T-helper 1 cell treated with Interleukin-12 subunit alpha and Interleukin-12 subunit beta and Interleukin-4 antibody, amounts not matched to agents 30 ng/mL and 1 ng/mL, for 36 hours (primary cell): ENCODE measurements at regions not wholly inside any gene's neighbourhood (a gene's known extent, or its start where the extent isn't known, plus 50 kb on each side); places are given as distances from the start of the nearest gene placed in this dataset.

Experiments used
- intact Hi-C: fragments of 100-400 bp; cut with micrococcal nuclease; formaldehyde crosslinking; loops from one replicate; pipeline ENCODE4 v1.15.1; 2024

DNA sequence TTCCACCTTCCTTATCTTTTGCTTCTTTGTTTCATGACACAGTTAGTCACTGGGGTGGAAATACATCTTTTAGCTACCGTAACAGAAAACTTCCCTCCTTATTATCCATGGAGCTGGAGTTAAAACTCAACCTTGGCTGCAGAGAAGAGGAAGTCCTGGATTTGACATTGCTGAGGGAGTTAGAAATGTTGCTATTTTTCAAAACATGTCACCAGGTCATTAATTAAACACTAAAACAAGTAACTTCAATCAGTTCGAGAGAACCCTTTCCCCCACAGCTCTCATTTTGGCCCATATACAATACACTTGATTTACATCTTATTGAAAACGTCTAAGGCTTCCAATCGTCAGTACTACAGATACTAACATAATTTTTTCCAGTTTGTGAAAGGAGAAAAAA, 237.9 kb upstream of the CD180 start:
- intact Hi-C loops, result no loop called here

DNA sequence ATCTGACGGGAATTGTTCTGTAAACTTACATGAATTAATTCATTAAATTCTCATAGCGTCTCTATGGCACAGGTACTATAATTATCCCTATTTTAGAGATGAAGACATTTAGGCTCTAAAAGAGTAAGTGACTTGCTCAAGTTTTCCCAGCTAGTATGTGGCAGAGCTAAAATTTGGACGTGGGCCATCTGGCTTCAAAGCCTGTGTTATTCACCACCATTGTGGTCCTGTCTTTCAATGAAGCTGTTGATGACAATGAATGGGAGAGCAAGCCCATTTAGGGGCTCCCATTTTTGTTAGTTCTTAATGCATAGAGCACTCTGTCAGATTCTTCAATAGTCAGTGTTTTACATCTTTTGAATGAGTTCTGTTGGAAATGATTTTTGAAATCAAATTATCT, 236.0 kb upstream of the CD180 start:
- intact Hi-C loops, result no loop called here

GRCh38 chr5:67431191-67431590, 234.6 kb upstream of the CD180 start:
- intact Hi-C loops, result no loop called here

DNA sequence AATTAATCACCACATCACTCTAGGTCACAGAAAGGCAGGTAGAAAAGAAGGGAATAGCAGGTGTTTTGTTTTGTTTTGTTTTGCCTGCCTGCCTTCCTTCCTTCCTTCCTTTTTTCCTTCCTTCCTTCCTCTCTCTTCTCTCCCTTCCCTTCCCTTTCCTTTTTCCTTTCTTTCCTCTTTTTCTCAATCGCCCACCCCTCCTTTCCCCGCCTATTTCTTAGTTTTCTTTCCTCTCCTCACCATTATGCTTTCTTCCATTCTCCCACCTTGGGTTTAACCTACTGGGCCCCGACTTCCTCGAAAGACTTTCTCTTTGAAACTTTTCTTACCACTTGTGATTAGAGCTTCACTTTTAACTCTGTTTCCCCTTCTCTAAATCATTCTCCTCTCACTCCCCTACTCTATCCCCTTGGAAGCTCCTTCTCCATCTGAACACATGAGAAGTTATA, 231.3 kb upstream of the CD180 start:
- intact Hi-C loops, result no loop called here

DNA sequence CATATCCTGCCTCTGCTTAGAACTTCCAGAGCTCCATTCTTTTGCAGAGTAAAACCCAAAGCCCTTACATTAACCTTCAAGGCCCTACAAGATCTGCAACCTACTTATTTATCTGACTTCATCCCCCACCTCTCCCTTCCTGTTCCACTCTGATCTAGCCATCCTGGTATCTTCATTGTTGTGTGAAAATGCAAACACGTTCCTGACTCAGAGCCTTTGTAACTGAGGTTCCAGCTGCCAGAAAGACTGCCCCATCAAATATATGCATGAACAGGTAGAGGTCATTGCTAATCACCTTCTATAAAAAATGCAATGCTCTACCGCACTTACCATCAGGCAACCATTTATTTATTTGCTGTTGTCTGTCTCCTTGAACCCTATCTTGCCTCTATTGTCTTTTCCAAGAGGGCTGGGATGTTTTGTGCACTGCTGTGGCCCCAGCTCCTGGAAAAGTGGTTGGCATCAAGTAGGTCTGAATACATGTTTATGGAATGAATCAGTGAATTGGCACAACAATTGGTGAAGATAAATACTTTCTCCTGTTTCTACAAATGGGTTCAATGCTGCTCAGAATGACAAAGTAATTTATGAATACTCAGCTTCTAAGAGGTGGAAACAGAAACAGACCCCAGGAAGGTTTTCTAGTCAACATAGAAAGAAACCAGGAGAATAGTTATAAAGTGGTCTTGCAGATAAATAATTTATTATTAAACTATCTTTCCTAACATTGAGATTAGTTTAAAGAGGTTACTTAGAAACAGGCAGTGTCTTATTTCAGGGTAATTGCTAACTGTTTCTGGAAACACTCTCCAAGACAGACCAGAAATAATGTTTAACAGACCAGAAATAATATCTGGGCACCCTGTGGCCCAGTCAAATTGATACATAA, 230.6 kb upstream of the CD180 start:
- intact Hi-C loops, result no loop called here

GRCh38 chr5:67425514-67425913, 228.9 kb upstream of the CD180 start:
- intact Hi-C loops, result no loop called here

DNA sequence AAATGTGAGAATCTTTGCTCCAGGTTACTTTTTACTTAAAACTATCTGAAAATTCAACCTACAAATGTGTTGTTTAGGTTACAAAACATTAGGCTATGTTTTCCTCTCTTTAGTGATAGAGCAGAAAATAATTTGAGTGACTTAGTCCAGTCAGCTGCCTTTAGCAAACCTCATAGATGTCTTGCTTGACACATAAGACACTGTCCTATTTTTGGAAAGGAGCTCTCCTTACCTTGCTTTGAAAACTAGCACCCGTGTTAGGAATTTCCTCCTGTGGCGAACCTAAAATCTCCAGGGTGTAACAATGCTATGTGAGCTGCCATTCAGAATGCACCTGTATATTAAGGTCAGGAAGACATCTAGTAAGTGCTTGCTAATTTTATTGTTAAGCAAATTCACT, 221.2 kb upstream of the CD180 start:
- intact Hi-C loops, result no loop called here

GRCh38 chr5:67416986-67417385, 220.4 kb upstream of the CD180 start:
- intact Hi-C loops, result no loop called here

DNA sequence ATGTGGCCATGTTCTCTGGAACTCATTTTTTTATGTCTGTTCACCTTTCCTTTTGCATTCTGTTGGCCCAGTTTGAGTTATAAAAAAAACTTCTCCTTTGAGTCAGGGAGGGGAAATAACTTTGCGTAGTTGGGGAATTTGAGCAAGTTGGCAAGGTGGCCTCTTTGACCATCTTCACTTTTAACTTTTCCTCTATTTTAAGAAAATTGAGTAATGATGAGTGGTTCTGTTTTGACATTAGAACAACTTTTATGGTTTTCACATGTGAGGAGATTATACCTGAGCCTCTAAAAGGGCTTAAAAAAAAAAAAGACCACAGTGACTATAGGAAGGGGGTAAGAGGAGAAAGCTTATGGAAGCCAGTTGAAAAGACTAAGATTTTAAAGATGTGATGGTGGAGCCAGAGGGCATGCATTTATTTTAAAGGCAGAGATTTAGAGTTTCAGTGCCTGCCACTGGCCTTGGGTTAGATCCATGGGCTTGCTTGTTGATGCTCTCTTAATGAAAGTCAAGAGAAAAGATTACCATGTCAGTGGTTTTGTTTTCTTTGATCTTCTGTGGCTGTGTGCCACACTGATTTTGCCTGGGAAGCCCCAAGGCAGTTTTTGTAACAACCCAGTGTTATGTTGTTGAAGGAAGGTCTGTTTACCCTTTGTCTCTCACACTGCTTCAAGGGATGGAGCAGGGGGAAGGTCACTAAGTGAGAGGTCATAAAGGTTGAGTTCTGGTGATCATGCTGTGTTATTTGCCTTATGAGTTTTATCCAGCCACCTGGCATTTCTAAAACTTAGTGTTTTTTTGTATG, 219.7 kb upstream of the CD180 start:
- intact Hi-C loops, result no loop called here

DNA sequence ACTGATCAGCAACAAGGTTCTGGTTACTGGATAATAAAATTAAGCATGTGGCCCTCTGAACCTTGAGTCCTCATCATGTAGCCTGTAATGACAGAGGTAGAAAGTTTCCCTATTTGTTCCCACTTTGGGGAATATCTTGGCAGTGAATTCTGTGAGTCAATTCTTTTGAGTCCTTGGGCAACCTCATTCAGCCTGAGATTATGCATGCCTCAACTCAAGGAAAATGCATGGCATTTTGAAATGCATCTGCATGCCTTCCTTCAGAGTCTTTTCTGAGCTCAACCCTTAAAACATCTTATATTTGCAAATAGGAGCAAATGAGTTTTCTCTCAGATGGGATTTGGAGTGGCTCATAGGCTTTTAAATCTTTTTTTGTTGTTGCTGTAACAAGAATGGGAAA, 218.1 kb upstream of the CD180 start:
- intact Hi-C loops, result no loop called here

- intact Hi-C loops, result no loop called here
These were observed 217.1 kb upstream of the CD180 start for GRCh38 chr5:67413721-67414120.

- intact Hi-C loops, result no loop called here
These were observed 212.7 kb upstream of the CD180 start for GRCh38 chr5:67409126-67409777.

GRCh38 chr5:67407979-67408378, 211.4 kb upstream of the CD180 start:
- intact Hi-C loops, result no loop called here

- intact Hi-C loops, result no loop called here
These were observed 209.2 kb upstream of the CD180 start for GRCh38 chr5:67405755-67406154.

DNA sequence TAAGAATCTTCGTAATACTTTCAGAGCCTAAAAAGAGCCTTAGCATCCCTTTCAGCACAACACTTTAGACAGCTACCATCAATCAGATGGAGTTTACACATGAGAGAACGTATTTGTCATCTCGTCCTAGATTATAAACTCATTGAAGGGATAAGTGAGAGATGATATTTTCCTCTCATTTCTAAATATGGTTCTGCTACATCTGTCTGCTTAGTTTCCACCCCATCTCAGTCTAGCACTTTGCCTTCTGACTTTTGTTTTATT, 208.4 kb upstream of the CD180 start:
- intact Hi-C loops, result no loop called here

GRCh38 chr5:67404256-67405100, 207.9 kb upstream of the CD180 start:
- intact Hi-C loops, result no loop called here

- intact Hi-C loops, result no loop called here
These were observed 205.9 kb upstream of the CD180 start for GRCh38 chr5:67402526-67402925.

DNA sequence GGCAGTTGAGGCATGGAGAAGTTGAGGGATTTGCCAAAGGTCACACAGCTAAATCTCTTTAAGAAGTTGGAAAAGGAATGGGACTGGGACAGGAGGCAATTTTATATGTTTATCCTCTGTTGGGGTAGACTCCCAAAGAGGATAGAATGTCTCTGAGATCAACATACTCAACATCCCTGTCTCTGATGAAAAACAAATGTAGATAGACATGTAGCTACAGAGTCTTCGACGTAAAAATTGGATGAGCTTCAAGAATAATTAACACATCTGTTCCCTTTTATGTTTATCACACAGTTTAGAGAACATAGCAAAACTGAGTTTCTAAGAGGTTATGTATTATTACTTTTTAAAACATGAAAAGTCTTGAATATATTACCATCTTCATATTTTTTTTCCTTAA, 204.6 kb upstream of the CD180 start:
- intact Hi-C loops, result no loop called here

- intact Hi-C loops, result no loop called here
These were observed 204.2 kb upstream of the CD180 start for GRCh38 chr5:67400752-67401151.

DNA sequence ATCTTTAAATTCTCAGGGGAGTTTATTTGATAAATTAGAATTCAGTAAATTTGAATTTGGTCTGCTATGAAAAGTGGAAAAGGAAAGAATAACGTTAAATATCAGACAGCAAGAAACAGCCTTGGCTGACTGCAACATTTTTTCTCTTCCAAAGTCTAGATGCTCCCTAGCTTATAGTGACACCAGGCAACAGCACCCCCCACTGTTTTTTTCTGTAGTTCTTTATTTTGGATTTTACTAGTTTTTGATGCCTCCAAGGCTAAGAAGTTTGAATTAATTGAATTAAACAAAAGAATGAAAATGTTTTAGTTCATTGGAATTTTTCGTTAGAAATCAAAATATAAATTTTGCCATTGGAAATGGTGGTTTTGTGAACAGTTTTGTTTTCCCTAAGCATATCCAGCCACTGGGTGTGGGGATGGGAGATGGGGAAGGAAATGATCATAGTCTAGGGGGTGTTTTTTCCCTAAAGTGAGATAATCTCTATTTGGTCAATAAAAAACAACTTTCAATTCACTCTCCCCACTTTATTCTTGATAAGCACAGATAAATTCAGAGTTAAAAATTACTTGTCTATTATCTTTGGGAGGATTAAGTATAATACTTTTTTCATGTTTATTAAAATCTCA, 199.3 kb upstream of the CD180 start:
- intact Hi-C loops, result no loop called here

- intact Hi-C loops, result no loop called here
These were observed 196.6 kb upstream of the CD180 start for GRCh38 chr5:67393211-67393610.
